ENCODE measurements at regions not wholly inside any gene's neighbourhood (a gene's known extent, or its start where the extent isn't known, plus 50 kb on each side); places are given as distances from the start of the nearest gene placed in this dataset.

DNA sequence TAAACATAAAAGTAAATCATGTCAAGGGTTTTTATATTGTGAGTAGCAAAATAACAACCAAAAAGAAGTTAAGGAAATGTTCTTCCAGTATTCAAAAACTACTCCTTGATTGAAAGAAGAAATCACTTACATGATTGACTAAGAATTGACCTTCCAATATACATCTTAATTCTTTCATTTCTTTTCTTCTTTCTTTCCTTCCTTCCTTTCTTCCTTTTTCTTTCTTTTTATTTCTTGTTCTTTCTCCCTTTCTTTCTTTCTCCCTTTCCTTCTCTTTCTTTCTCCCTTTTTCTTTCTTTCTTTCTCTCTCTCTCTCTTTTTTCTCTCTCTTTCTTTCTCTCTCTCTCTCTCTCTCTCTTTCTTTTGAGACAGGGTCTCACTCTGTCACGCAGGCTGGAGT, 60.7 kb upstream of the SOX9 start (continued):
- no peak for TF ChIP-seq ASH2L (IDR thresholded peaks at IDR 0.05; ENCODE audit: low read length)
- no peak for TF ChIP-seq EZH2 (IDR thresholded peaks at IDR 0.05; ENCODE audit: low read depth, low read length, severe bottlenecking)
- TF ChIP-seq RAD21 (IDR thresholded peaks at IDR 0.05 in 1 of 2, conservative IDR thresholded peaks at IDR 0.05 in 1 of 2; ENCODE audit: low read depth in 2 of 2, low read length in 2 of 2), result no peak
- no peak for TF ChIP-seq EGR1 (IDR thresholded peaks at IDR 0.05; ENCODE audit: borderline replicate concordance, low read depth, low read length)
- TF ChIP-seq PHF8 (conservative IDR thresholded peaks at IDR 0.05; ENCODE audit: low read depth, low read length), result no peak
- no peak for TF ChIP-seq SP4 (IDR thresholded peaks at IDR 0.05; ENCODE audit: low read length)
